Liver (tissue), 7 donors: ENCODE measurements at regions not wholly inside any gene's neighbourhood (a gene's known extent, or its start where the extent isn't known, plus 50 kb on each side); places are given as distances from the start of the nearest gene placed in this dataset.

Experiments
- DNase-seq: peaks from one replicate; pipeline ENCODE4 v3.0.0-alpha.2; 2017; ENCODE audit warnings: low spot score
- H3K27ac ChIP-seq, 2 donors: one replicate each; pipeline ENCODE4 v1.7.0; 2013; ENCODE audit warnings: inconsistent platforms in 2 of 2, low read length in 2 of 2, control low read depth in 1 of 2, low read depth in 1 of 2, mild to moderate bottlenecking in 1 of 2
- H3K27me3 ChIP-seq, 4 donors: one replicate each; pipeline versions ENCODE4 v1.6.1 to v1.7.0; 2013; ENCODE audit warnings: low read length in 3 of 4, inconsistent platforms in 1 of 4, mild to moderate bottlenecking in 1 of 4, moderate library complexity in 1 of 4; ENCODE audit not compliant: control insufficient read depth in 4 of 4, insufficient read depth in 4 of 4
- H3K36me3 ChIP-seq, 4 donors: one replicate each; pipeline versions ENCODE4 v1.6.1 to v1.7.0; 2013; ENCODE audit warnings: low read length in 3 of 4, mild to moderate bottlenecking in 3 of 4, low read depth in 1 of 4, moderate library complexity in 1 of 4; ENCODE audit not compliant: control insufficient read depth in 4 of 4, insufficient read depth in 3 of 4
- H3K4me1 ChIP-seq, 4 donors: one replicate each; pipeline versions ENCODE4 v1.6.1 to v1.7.0; 2013; ENCODE audit warnings: low read length in 3 of 4, mild to moderate bottlenecking in 3 of 4, moderate library complexity in 1 of 4; ENCODE audit not compliant: control insufficient read depth in 4 of 4, insufficient read depth in 4 of 4
- H3K4me3 ChIP-seq, 3 donors: one replicate each; pipeline versions ENCODE4 v1.6.1 to v1.7.0; 2013; ENCODE audit warnings: low read length in 3 of 3, control low read depth in 1 of 3, low read depth in 1 of 3, mild to moderate bottlenecking in 1 of 3
- H3K9ac ChIP-seq, 2 donors: one replicate each; pipeline ENCODE4 v1.7.0; 2013; ENCODE audit warnings: low read length in 2 of 2, mild to moderate bottlenecking in 2 of 2, moderate library complexity in 2 of 2, control low read depth in 1 of 2, low read depth in 1 of 2
- H3K9me3 ChIP-seq, 4 donors: one replicate each; pipeline versions ENCODE4 v1.6.1 to v1.7.0; 2013; ENCODE audit warnings: low read length in 3 of 4; ENCODE audit not compliant: control insufficient read depth in 4 of 4
- ATF3 ChIP-seq: IDR thresholded peaks from 2 replicates; pipeline ENCODE4 v1.6.1; 2016; ENCODE audit warnings: antibody characterized with exemption
- EGR1 ChIP-seq, 2 donors: IDR thresholded peaks; 2 replicates each; pipeline ENCODE4 v1.6.1; 2016 to 2018; ENCODE audit warnings: antibody characterized with exemption in 2 of 2, low read depth in 2 of 2
- FOXA1 ChIP-seq: IDR thresholded peaks from 2 replicates; pipeline ENCODE4 v1.6.1; 2016; ENCODE audit warnings: antibody characterized with exemption
- FOXA2 ChIP-seq: IDR thresholded peaks from 2 replicates; pipeline ENCODE4 v1.6.1; 2016; ENCODE audit warnings: antibody characterized with exemption
- GABPA ChIP-seq, 2 donors: IDR thresholded peaks in 1 of 2; conservative IDR thresholded peaks in 1 of 2; 2 replicates each; pipeline ENCODE4 v1.6.1; 2016; ENCODE audit warnings: antibody characterized with exemption in 2 of 2, mild to moderate bottlenecking in 1 of 2, moderate library complexity in 1 of 2
- HNF4A ChIP-seq, 2 donors: conservative IDR thresholded peaks; 2 replicates each; pipeline ENCODE4 v1.6.1; 2016; ENCODE audit warnings: antibody characterized with exemption in 2 of 2, mild to moderate bottlenecking in 2 of 2
- JUND ChIP-seq, 2 donors: IDR thresholded peaks; 2 replicates each; pipeline ENCODE4 v1.6.1; 2016; ENCODE audit warnings: antibody characterized with exemption in 2 of 2
- MAX ChIP-seq: IDR thresholded peaks from 2 replicates; pipeline ENCODE4 v1.6.1; 2016; ENCODE audit warnings: antibody characterized with exemption
- NR2F2 ChIP-seq: IDR thresholded peaks from 2 replicates; pipeline ENCODE4 v1.6.1; 2016; ENCODE audit warnings: antibody characterized with exemption
- RAD21 ChIP-seq, 2 donors: IDR thresholded peaks; 2 replicates each; pipeline ENCODE4 v1.6.1; 2016; ENCODE audit warnings: antibody characterized with exemption in 2 of 2, mild to moderate bottlenecking in 2 of 2
- REST ChIP-seq: IDR thresholded peaks from 2 replicates; pipeline ENCODE4 v1.6.1; 2016; ENCODE audit warnings: antibody characterized with exemption, mild to moderate bottlenecking
- RXRA ChIP-seq, 2 donors: IDR thresholded peaks; 2 replicates each; pipeline ENCODE4 v1.6.1; 2017 to 2018; ENCODE audit warnings: antibody characterized with exemption in 2 of 2, mild to moderate bottlenecking in 1 of 2
- SP1 ChIP-seq: IDR thresholded peaks from 2 replicates; pipeline ENCODE4 v1.6.1; 2018; ENCODE audit warnings: antibody characterized with exemption, mild to moderate bottlenecking
- TAF1 ChIP-seq: conservative IDR thresholded peaks from 2 replicates; pipeline ENCODE4 v1.6.1; 2016; ENCODE audit warnings: antibody characterized with exemption, mild to moderate bottlenecking
- YY1 ChIP-seq: IDR thresholded peaks from 2 replicates; pipeline ENCODE4 v1.6.1; 2016; ENCODE audit warnings: antibody characterized with exemption, mild to moderate bottlenecking
- ZBTB33 ChIP-seq: IDR thresholded peaks from 2 replicates; pipeline ENCODE4 v1.6.1; 2016; ENCODE audit warnings: antibody characterized with exemption
- WGBS: extraction: QIAGEN DNeasy Blood & Tissue Kit; methylation state at CpG from one replicate; pipeline ENCODE4 v1.1.7; 2013; 5-methylcytosine and 5-hydroxymethylcytosine counted together
- donor health status: healthy.
- donor health status: healthy.
- donor health status: healthy.
- donor health status: healthy.

- no peak overlapping the region for H3K9ac ChIP-seq
- TF ChIP-seq ZBTB33, result no peak
- no peak for TF ChIP-seq EGR1 (IDR thresholded peaks at IDR 0.05; ENCODE audit: low read depth in 2 of 2)
- no peak for TF ChIP-seq GABPA (IDR thresholded peaks at IDR 0.05 in 1 of 2, conservative IDR thresholded peaks at IDR 0.05 in 1 of 2)
- TF ChIP-seq YY1, result no peak
- TF ChIP-seq REST, result no peak
- no peak for TF ChIP-seq SP1
- TF ChIP-seq HNF4A (conservative IDR thresholded peaks at IDR 0.05), result no peak
- no peak for DNase-seq
- no peak overlapping the region for H3K27ac ChIP-seq
- H3K4me3 ChIP-seq, result no peak overlapping the region
- H3K27me3 ChIP-seq, result no peaks in the 10 kb centered on the region
- H3K9me3 ChIP-seq, result peaks cover 0 to 2% (median 1%) of the 10 kb centered on the region in 4 donors
- no peaks in the 10 kb centered on the region for H3K36me3 ChIP-seq
- H3K4me1 ChIP-seq, result no peaks in the 10 kb centered on the region
Measured at GRCh38 chr12:87775784-87776183, 253.4 kb downstream of the C12orf50 start.

- H3K4me3 ChIP-seq, result no peak overlapping the region
- peaks cover 0 to 2% (median 1%) of the 10 kb centered on the region in 4 donors for H3K9me3 ChIP-seq
- H3K9ac ChIP-seq, result no peak overlapping the region
- DNase-seq, result no peak
- TF ChIP-seq JUND (IDR thresholded peaks at IDR 0.05) (no peak), SP1 (no peak)
- H3K27ac ChIP-seq, result no peak overlapping the region
- H3K4me1 ChIP-seq, result no peaks in the 10 kb centered on the region
- H3K36me3 ChIP-seq, result no peaks in the 10 kb centered on the region
- no peaks in the 10 kb centered on the region for H3K27me3 ChIP-seq
Measured at GRCh38 chr12:87775051-87775450, 254.2 kb downstream of the C12orf50 start.

GRCh38 chr12:87772401-87772800 is 256.8 kb downstream of the C12orf50 start:
- H3K9ac ChIP-seq, result no peak overlapping the region
- 88% methylated on average over 2 of the region's 2 CpGs for WGBS

More at GRCh38 chr12:87772401-87772800, 256.8 kb downstream of the C12orf50 start:
- TF ChIP-seq EGR1 (IDR thresholded peaks at IDR 0.05; ENCODE audit: low read depth in 2 of 2), result no peak
- no peak for TF ChIP-seq SP1
- TF ChIP-seq NR2F2, result no peak
- no peak for TF ChIP-seq GABPA (IDR thresholded peaks at IDR 0.05 in 1 of 2, conservative IDR thresholded peaks at IDR 0.05 in 1 of 2)
- no peak for TF ChIP-seq RAD21 (IDR thresholded peaks at IDR 0.05)
- no peak for TF ChIP-seq HNF4A (conservative IDR thresholded peaks at IDR 0.05)
- TF ChIP-seq ATF3, result no peak
- no peak for TF ChIP-seq TAF1
- TF ChIP-seq MAX, result no peak
- no peak for TF ChIP-seq FOXA1
- TF ChIP-seq RXRA (IDR thresholded peaks at IDR 0.05), result no peak
- no peak for TF ChIP-seq FOXA2
- Histone ChIP-seq H3K36me3 (no peaks in the 10 kb centered on the region), H3K27ac (no peak overlapping the region), H3K4me3 (no peak overlapping the region), H3K27me3 (no peaks in the 10 kb centered on the region), H3K4me1 (no peaks in the 10 kb centered on the region), H3K9me3 (no peaks in the 10 kb centered on the region)
- no peak for DNase-seq
